Endometrium (tissue), 2 donors: ENCODE measurements at regions not wholly inside any gene's neighbourhood (a gene's known extent, or its start where the extent isn't known, plus 50 kb on each side); places are given as distances from the start of the nearest gene placed in this dataset.
"Not testable (repeated sequence)": the region's sequence is repeated elsewhere in the genome, so short reads cannot be mapped to it uniquely, and the experiment has no call there.

Source experiments
- FAIRE-seq: peaks from 2 replicates; lab custom pipeline; 2012; peaks lifted over from hg19 to GRCh38; lab: Jason Lieb, UNC
- donor health status: control.
- donor health status: control.

DNA sequence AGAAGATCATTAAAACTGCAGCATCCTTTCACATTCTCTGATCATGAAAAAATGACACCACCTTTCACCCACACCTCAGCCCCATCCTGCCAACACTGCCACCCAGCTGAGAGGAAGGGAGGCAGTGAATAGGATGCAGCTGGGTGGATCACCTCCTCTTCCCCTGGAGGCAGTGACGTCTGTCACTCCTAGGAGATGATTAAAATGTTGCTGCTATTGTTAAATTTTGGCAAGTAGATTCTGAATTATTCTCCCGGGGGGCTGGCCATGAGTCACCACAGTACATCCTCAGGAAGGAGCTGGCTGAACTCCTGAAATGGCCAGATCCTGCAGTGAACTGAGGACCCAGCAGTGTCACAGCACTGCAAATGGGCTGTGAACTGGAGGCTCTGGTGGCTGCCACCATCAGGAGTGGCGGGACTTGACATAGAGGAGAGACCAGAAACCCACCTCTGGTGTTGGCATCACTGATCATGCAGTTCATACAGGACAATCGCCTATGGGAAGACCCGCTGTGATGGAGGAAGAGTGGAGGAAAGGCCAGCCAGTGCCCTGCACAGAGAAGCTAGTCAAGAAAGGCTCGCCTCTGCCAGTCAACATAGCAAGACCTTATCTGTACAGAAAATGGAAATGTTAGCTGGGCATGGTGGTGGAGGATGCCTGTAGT, 199.1 kb downstream of the FAM43A start:
- no peak for FAIRE-seq

DNA sequence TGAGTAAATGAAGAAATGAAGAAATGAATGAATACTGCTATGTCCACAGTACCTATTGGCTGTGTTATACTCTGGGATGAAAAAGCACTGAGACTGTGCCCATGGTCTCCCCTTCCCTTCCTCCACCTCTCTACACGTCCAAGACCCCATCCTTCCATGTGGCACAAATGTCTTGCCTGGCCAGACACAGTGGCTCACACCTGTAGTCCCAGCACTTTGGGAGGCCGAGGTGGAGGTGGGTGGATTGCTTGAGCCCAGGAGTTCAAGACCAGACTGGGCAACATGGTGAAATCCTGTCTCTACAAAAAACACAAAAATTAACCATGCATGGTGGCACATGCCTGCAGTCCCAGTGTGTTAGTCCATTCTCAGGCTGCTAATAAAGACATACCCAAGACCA, 200.1 kb downstream of the FAM43A start:
- no peak for FAIRE-seq

DNA sequence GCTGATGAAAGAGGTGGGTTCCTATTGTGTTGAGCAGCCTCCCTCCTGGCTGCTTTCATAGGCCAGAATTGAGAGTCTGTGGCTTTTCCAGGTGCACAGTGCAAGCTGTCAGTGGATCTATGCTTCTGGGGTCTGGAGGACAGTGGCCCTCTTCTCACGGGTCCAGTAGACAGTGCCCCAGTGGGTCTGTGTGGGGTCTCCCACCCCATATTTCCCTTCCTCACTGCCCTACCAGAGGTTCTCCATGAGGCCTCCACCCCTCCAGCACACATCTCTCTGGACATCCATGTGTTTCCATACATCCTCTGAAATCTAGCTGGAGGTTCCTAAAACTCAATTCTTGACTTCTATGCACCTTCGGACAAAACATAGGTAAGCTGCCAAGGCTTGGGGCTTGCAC, 201.2 kb downstream of the FAM43A start:
- FAIRE-seq: no peak

DNA sequence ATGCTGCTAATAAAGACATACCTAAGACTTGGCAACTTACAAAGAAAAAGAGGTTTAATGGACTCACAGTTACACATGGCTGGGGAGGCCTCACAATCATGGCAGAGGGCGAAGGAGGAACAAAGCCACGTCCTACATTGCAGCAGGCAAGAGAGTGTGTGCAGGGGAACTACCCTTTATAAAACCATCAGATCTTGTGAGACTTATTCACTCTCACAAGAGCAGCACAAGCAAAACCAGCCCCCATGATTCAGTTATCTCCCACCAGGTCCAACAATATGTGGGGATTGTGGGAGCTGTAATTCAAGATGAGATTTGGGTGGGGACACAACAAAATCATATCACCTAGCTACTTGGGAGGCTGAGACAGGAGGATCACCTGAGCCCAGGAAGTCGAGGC, 202.4 kb downstream of the FAM43A start:
- FAIRE-seq: not testable (repeated sequence)

DNA sequence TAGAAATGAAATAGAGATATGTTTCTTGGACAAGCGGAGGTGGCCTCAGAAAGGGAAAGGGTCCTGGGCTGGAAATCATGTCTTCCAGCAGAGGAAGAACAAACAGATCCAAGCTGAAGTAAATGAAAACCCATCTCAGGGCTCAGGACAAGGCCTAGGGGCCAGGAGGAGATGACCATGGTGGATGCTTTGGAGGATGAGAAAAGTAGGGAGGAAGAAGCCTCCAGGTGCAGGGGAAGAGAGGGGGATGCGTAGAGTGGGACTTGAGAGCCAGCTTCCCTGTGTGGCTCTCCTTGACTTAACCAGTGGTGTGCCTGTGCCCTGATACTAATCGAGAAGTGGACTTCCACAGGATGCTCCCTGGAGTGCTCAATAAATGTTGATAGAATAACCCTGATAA, 203.2 kb downstream of the FAM43A start:
- FAIRE-seq: no peak

DNA sequence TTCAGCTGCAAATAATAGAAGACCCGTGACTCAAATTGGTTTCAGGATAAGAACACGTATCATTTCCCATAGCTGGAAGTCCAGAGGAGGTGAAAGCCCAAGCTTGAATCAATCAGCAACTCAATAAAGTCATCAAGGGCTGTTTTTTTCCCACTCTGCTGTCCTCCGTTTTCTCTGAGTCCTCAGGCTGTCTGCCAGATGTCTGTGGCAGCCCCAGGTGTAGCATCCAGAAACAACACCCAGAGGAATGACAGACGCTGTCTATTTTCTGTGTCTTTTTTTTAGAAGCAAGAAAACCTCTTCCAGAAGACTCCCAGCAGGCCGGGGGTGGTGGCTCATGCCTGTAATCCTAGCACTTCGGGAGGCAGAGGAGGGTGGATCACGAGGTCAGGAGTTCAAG, 204.4 kb downstream of the FAM43A start:
- no peak for FAIRE-seq

DNA sequence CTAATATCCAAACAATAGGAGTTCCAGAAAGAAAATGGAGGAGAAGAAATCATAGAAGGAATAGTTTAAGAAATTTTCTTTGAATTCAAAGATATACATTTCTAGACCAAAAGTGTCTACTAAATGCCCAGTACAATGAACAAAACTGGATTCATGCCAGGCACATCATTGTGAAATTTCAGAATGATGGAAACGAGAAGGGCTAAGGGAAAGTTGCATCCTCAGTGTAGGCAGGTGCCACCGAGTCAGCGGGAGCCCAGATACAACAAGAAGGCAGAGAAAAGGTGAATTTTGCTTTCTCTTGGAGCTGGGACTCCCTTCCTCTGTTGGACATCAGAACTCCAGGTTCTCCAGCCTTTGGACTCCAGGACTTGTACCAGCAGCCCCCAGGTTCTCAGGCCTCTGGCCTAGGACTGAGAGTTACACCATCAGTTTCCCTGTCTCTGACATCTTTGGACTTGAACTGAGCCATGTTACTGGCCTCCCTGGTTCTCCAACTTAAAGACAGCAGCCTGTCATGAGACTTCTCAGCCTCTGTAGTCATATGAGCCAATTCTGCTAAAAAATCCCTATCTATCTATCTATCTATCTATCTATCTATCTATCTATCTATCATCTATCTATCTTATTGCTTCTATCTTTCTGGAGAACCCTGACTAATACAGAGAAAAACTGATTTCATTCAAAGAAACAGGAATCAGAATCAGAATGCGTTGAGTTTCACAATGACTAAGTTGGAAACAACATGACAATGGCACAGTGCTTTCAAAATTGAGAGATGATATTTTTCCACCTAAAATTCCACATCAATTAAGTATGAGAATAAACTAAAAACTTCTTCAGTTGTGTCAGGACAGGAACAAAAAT, 207.7 kb downstream of the FAM43A start:
- no peak for FAIRE-seq

DNA sequence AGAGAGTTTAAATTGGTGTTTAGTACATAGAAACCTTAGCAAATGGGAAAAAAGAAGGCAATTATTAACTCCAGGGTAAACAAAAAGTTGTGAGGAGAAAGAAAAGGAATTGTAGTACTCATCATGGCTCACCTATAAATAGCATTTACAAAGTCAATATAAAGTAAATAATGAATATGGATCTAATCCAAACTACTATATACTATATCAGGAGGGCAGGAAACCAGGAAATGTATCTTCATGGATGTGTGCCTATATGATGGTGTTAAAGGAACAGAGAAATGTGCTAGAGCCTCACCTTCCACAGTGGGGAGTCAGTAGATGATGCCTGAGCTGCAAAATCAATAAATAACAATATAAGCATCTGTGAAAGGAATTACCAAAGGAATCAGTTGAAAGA, 208.9 kb downstream of the FAM43A start:
- FAIRE-seq: no peak

DNA sequence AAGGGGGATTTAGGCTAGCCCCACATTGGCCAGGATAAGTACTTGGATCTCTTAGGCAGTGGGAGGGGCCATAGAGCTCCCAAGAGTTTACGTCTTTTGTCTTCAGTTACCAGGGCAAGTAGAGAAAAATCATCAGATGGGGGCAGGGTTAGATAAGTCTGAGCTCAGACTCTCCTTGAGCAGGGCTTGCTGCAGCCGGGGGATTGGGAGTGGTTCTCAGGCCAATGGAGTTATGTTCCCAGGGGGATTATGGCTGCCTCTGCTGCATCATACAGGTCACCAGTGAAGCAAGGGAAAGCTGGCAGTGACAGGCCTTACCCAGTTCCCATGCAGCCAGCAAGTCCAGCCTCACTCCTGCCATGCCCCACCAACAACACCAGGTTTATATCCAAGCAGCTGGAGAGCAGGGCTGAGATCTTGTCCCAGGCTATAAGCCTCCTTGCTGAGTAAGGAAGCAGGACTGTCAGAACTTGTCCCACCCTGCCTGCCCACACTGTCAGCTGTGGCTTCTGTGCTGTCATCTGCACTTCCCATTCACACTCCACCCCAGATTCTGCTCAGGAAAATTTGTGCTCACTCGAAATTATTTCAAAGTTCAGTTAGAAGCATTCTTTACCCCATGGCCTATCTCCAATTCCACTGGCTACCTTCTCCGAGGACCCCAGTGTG, 215.3 kb downstream of the FAM43A start:
- no peak for FAIRE-seq

DNA sequence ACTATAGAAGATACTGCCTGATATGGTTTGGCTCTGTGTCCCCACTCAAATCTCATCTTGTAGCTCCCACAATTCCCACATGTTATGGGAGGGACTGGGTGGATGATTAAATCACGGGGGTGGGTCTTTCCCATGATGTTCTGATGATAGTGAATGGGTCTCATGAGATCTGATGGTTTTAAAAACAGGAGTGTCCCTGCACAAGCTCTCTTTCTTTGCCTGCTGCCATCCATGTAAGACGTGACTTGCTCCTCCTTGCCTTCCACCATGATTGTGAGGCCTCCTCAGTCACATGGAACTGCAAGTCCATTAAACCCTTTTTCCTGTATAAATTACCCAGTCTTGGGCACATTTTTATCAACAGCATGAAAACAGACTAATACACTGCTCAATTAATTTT, 217.8 kb downstream of the FAM43A start:
- not testable (repeated sequence) for FAIRE-seq

DNA sequence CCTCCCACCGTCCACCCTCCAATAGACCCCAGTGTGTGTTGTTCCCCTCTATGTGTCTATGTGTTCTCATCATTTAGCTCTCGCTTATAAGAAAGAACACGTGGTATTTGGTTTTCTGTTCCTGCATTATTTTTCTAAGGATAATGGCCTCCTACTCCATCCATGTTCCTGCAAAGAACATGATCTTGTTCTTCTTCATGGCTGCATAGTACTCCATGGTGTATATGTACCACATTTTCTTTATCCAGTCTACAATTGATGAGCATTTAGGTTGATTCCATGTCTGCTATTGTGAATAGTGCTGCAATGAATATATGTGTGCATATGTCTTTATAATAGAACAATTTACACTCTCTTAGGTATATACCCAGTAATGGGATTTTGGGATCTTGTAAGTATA, 219.3 kb downstream of the FAM43A start:
- not testable (repeated sequence) for FAIRE-seq

DNA sequence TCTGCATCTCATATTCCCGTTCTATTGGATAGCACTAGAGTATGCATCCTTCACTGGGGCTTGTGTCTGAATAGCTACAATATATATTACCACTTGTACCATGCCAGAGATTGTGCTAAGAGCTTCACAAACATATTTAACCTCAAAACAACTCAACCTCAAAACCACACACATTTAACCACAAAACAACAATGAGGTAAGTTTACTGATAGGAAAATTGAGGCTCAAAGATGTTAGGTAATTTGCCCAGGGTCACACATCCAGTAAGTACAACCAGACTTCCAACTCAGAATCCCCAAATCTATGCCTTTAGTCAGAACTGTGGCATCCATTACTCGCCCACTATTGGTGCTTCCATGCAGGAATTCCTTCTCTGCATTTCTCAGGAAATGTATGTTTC, 220.0 kb downstream of the FAM43A start:
- FAIRE-seq: no peak

DNA sequence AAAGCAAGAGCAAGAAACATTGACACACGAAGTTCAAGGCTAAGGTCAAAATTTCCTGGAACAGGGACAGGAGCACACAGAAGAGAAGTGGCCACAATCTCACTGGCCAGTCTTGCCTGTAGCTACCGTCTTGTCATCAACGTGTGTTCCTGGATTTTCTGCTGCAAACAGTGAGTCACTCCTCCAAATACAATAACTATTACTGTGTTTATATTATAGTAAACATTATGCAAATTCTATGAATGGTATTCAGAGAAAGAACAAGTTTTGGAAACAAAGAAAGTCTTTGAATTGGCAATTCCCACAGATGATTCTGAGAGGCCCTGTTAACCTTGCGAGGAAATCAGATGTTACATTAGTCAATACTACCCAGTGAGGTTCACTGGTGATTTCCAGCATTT, 220.5 kb downstream of the FAM43A start:
- FAIRE-seq: no peak

DNA sequence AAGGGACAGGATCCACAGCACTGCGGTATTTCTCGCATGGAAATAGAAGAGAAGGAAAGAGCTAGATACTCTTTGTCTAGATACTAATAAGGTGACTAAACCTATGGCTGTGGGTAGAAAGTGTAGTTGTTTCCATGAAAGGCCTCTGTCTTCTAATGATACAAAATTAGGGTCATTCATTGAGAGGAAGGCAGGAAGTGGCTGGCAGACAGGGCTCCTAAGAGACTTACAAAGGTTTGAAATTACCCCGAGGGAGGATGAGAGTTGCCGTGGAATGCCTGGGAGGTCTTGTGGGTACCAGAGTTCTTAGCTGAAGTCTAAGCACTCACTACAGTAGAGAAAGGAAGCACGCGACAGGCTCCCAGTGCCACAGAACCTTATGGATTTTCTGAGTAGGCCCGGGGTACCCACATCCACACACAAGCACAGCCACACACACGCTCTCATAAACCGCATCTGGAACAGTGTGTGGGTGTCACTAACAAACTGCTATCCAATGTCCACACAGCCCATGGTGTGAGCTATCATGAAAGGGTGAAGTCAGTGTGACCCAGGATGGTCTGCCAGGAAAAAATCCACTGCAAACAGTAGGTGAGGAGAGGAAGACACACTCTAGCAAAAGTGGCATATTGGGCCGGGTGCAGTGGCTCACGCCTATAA, 221.4 kb downstream of the FAM43A start:
- no peak for FAIRE-seq

DNA sequence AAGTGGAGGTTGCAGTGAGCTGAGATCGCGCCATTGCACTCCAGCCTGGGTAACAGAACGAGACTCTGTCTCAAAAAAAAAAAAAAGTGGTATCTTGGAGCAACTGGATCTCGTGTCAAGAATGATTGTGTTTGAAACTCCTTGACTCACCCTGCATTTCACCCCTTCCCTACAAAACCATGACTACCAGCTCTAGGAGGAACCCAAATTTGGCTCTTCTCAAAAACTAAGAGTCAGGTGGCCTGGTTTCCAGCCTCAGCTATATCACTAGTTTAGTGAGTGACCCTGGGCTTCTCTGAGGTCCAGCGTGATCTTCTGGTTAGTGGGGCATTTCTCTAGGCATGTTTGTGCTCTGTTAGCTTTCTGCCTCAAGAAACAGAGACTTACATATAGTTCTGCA, 222.1 kb downstream of the FAM43A start:
- FAIRE-seq: no peak

DNA sequence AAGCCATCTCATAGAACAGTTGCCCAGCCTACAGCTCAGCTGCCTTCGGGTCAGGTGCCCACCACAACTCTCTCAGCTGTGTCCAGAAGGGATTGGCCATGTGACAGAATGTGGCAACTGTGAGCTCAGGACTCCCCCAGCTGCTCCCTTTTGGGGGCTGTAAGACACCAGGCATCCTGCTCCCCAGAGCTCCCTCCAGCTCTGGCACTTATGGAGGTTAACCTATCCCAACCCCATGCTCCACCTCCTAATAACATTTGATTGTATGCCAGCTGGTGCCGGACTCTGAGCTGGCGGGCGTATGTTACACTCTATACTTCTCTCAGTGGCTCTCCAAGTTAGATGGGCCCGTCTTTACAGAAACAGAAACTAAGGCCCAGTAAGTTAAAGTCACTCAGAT, 222.8 kb downstream of the FAM43A start:
- FAIRE-seq: no peak

DNA sequence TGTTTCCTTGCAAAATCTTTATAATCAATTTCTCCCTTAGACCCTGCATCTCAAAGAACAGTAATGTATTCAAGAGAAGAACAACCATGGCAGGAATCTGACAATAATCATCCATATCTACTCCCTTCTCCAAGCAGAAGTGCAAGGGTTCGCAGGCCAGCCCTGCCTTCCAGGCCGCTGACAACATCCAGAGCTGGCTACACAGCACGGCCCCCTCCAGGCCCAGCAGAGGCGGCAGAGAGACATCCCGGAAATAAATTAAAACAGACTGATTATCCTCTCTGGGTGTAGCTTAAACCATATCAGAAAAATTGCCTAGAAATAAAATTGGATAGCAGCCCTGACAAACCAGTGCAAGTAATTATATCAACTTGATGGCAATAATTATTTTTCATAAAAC, 223.3 kb downstream of the FAM43A start:
- no peak for FAIRE-seq

DNA sequence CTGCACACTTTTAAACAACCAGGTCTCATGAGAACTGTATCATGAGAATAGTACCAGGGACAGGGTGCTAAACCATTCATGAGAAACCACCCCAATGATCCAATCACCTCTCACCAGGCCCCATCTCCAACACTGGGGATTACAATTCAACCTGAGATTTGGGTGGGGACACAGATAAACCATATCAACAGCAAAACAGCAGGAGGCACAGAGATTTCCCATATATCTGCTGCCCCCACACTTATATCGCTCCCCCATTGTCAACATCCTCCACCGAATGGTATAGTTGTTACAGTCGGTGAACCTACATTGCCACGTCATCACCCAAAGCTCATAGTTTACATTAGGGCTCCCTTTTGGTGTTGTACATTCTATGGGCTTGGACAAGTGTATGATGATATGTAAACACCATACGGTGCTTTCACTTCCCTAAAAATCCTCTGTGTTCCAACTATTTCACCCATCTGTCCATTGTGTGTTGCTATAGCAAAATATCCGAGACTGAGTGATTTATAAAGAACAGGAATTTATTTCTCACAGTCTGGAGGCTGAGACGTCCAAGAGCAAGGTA, 224.8 kb downstream of the FAM43A start:
- no peak for FAIRE-seq

DNA sequence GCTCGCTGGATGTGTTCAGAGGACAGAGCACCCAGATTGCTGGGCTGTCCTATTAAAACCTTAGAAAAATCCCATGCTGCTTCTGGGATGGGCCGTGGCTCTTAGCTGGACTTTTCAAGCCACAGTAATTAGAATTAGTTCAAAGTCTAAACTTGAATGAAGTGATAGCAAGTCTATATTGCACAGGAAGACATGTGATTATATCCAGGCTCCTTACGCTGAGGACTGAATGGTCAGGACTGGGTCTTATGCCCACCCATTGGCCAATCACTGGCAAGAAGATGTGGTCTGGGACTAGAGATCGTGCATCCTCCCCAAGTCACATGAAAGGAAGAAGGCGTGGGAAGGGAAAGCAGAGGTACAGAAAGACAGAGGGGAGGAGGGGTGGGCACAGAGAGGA, 227.6 kb downstream of the FAM43A start:
- no peak for FAIRE-seq

DNA sequence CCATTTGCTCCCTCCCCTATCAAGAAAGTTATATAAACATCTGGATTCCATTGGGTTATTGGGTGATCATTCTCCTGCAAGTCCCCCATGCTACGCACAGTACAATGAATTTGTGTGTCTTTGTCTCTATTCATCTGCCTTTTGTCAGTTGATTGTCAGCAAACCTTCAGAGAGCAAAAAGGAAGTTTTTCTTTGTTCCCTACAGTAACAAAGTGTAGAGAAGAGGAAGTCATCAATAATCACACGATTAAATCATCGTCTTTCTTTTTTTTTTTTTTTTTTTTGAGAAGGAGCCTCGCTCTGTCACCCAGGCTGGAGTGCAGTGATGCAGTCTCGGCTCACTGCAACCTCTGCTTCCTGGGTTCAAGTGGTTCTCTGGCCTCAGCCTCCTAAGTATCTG, 239.2 kb downstream of the FAM43A start:
- not testable (repeated sequence) for FAIRE-seq

DNA sequence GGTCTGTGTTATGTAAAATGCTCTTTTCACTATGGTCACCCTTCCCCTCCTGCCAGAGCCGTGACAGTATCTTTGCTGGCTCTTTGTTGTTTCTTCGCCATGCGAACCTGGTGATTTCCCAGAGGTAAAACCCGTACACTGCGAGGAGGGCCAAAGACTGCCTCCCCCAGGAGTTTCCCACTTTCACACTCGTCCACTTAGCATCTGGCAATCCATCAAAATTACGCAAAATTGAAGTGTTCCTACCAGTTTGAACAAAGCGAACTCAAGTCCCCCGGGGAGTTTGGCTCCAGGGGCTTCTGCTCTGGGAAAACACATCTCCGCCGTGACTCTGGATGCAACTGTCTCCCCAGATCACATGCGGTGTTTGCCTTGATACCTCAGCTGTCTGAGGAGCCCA, 239.9 kb downstream of the FAM43A start:
- FAIRE-seq: no peak

DNA sequence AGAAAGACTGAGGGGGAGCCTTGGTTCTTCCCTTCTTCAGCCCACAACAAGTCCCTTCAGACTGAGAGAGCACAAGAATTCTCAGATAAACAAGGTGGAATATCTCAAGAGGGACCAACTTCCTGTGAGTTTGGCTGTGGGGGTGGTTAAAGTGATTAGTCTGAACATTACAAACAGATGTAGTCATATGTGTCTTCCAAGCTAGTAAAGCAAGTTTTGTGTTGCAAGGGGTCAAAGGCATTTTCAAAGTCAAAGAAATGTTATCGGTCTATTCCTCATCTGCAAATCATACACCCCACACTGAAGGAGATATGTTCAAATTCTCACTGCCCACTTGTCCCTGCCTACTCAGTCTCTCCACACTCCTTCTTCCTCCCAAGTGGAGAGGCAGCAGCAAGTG, 242.5 kb downstream of the FAM43A start:
- FAIRE-seq: no peak
